ENCODE measurements at regions not wholly inside any gene's neighbourhood (a gene's known extent, or its start where the extent isn't known, plus 50 kb on each side); places are given as distances from the start of the nearest gene placed in this dataset.
"Not testable (repeated sequence)": the region's sequence is repeated elsewhere in the genome, so short reads cannot be mapped to it uniquely, and the experiment has no call there.

- no peak for DNase-seq (ENCODE audit: low read depth)
Measured at GRCh38 chr14:85075694-85076476, 454.1 kb upstream of the FLRT2 start.

GRCh38 chr14:85077716-85078115 is 452.2 kb upstream of the FLRT2 start:
- DNase-seq (ENCODE audit: low read depth), result not testable (repeated sequence)

GRCh38 chr14:85079842-85080730 is 449.9 kb upstream of the FLRT2 start:
- DNase-seq (ENCODE audit: low read depth), result no peak

GRCh38 chr14:85084344-85084743 is 445.6 kb upstream of the FLRT2 start:
- no peak for DNase-seq (ENCODE audit: low read depth)

- DNase-seq (ENCODE audit: low read depth), result no peak
Measured at GRCh38 chr14:85085981-85086380, 444.0 kb upstream of the FLRT2 start.

- no peak for DNase-seq (ENCODE audit: low read depth)
Measured at GRCh38 chr14:85087201-85087600, 442.7 kb upstream of the FLRT2 start.

GRCh38 chr14:85088192-85088591 is 441.8 kb upstream of the FLRT2 start:
- no peak for DNase-seq (ENCODE audit: low read depth)

GRCh38 chr14:85090681-85091080 is 439.3 kb upstream of the FLRT2 start:
- DNase-seq (ENCODE audit: low read depth), result no peak

GRCh38 chr14:85093631-85094330 is 436.2 kb upstream of the FLRT2 start:
- DNase-seq (ENCODE audit: low read depth), result no peak

GRCh38 chr14:85102591-85102990 is 427.4 kb upstream of the FLRT2 start:
- DNase-seq (ENCODE audit: low read depth), result no peak

GRCh38 chr14:85106506-85106905 is 423.4 kb upstream of the FLRT2 start:
- DNase-seq (ENCODE audit: low read depth), result no peak

GRCh38 chr14:85112762-85113161 is 417.2 kb upstream of the FLRT2 start:
- DNase-seq (ENCODE audit: low read depth), result no peak

GRCh38 chr14:85115921-85116320 is 414.0 kb upstream of the FLRT2 start:
- DNase-seq (ENCODE audit: low read depth), result no peak

GRCh38 chr14:85118274-85118673 is 411.7 kb upstream of the FLRT2 start:
- no peak for DNase-seq (ENCODE audit: low read depth)

GRCh38 chr14:85122690-85123089 is 407.3 kb upstream of the FLRT2 start:
- DNase-seq (ENCODE audit: low read depth), result no peak

GRCh38 chr14:85123755-85124154 is 406.2 kb upstream of the FLRT2 start:
- no peak for DNase-seq (ENCODE audit: low read depth)

- no peak for DNase-seq (ENCODE audit: low read depth)
Measured at GRCh38 chr14:85124631-85125290, 405.2 kb upstream of the FLRT2 start.

GRCh38 chr14:85125291-85125670 is 404.7 kb upstream of the FLRT2 start:
- no peak for DNase-seq (ENCODE audit: low read depth)

- DNase-seq (ENCODE audit: low read depth), result no peak
Measured at GRCh38 chr14:85129921-85130320, 400.0 kb upstream of the FLRT2 start.

GRCh38 chr14:85131226-85131922 is 398.6 kb upstream of the FLRT2 start:
- DNase-seq (ENCODE audit: low read depth), result no peak

- no peak for DNase-seq (ENCODE audit: low read depth)
Measured at GRCh38 chr14:85142982-85143381, 387.0 kb upstream of the FLRT2 start.
